HG02840 (cell line): ENCODE measurements at regions not wholly inside any gene's neighbourhood (a gene's known extent, or its start where the extent isn't known, plus 50 kb on each side); places are given as distances from the start of the nearest gene placed in this dataset.

Experiments
- ATAC-seq: cut with Tn5 transposase; IDR thresholded peaks from one replicate; pipeline ENCODE4 v1.9.1; 2021; ENCODE audit warnings: mild to moderate bottlenecking, moderate library complexity, moderate number of reproducible peaks; ENCODE audit not compliant: unreplicated experiment, low FRiP score

DNA sequence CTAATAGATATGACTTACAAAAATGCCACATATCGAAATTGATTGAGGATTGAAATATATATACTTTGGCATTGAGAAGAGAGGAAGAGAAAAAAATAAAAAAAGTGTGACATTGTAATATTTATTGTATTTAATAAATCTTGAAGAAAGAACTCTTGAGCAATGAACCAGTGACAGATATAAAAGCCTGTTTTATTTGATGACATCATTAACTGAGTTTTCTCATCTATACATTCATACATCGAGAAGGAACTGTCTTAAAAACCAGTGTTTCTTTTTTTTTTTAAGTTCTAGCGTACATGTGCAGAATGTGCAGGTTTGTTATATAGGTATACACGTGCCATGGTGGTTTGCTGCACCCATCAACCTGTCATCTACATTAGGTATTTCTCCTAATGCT is 368.2 kb downstream of the SNAPC1 start:
- ATAC-seq = no peak

- ATAC-seq = no peak
Measured at GRCh38 chr14:62133776-62134550, 371.7 kb downstream of the SNAPC1 start.

DNA sequence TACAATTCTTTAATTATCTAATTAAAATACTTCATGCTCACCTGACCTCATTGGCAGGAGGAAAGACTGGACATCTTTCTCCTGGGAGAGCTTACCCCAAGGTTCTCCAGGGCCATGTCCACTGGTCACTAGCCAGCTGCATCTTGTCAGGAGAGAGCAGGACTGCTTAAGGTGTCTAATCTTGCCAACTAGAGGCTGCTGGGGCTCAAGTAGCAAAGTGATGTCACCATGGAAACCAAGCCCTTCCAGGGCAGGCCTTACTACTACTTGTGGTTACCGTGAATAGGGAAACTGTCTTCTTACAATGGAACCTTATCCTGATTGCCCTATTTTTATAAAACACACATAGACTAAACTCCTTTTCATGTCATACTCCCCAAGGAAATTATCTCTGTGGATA is 376.4 kb downstream of the SNAPC1 start:
- ATAC-seq = no peak

GRCh38 chr14:62141139-62141538 is 378.9 kb downstream of the SNAPC1 start:
- no peak for ATAC-seq

DNA sequence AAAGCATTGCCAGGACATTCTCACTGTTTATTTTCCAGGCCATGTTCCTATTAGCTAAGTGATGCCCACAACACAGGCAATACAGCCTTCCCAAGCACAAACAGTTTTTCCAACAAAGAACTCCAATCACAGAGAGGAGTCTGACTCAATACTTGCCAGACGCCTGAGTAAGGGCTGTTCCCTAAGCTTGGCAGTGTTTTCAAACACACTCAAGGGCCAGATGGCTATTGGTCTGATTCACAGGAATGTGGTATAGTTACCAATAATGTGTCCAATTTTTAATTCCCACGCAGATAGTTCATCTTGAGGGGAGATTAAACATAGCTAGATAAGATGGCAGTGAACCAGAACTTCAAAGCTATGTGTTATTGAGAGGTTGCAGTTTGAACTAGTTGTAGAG is 381.0 kb downstream of the SNAPC1 start:
- no peak for ATAC-seq

- no peak for ATAC-seq
Measured at GRCh38 chr14:62144863-62145262, 382.6 kb downstream of the SNAPC1 start.

- ATAC-seq = no peak
Measured at GRCh38 chr14:62146030-62146429, 383.8 kb downstream of the SNAPC1 start.

- ATAC-seq = no peak
Measured at GRCh38 chr14:62156052-62156451, 393.8 kb downstream of the SNAPC1 start.

- ATAC-seq = no peak
Measured at GRCh38 chr14:62158779-62159178, 396.6 kb downstream of the SNAPC1 start.

GRCh38 chr14:62159314-62159713 is 397.1 kb downstream of the SNAPC1 start:
- ATAC-seq = no peak

DNA sequence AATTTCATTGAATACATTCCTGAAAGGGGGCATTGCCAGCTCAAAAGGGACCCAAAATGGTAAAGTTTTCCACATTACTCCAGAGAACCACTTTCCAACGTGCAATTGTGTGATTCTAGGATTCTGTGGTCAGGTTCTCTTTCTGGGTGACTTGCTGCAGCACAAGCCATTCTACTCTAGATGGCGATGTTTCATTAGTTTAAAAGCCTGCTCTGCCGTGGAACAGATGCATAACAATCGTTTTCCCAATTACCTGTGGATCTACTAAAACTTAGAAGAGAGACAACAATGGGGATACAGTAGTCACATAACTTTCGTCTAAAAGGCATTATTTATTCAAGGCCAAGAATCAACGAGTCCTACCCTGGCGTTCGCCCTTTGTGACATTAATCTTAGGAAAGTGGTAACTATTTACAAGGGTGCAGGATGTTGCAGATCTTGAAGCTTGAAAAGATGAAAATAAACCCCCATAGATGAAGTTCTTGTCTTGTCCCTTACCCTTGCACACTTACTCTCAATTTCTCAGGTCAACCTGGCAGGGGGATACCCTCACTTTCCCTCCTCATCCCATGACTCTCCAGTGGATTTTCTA is 400.9 kb downstream of the SNAPC1 start:
- no peak for ATAC-seq

- ATAC-seq = no peak
Measured at GRCh38 chr14:62168564-62169155, 406.4 kb downstream of the SNAPC1 start.

- no peak for ATAC-seq
Measured at GRCh38 chr14:62179367-62180018, 417.3 kb downstream of the SNAPC1 start.

DNA sequence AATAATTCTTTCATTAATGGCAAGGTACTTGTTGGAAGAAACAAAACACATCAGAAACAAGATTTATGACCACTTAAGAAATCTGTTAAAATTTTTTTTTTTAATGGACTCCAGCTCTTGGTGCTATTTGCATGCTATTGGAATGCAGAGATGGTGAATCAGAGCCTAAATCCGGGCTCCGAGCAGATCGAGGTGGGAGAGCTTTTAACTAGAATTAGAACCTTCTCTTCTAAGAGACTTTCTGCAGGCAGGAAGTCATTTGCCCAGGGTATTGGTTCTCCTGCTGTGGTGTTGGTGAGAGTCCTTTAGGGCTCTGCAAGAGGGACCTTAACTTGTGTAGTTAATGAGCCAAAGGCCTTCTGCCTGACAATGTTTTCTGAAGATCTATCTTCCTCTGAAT is 419.4 kb downstream of the SNAPC1 start:
- ATAC-seq = no peak

- ATAC-seq = no peak
Measured at GRCh38 chr14:62185078-62185477, 422.9 kb downstream of the SNAPC1 start.

DNA sequence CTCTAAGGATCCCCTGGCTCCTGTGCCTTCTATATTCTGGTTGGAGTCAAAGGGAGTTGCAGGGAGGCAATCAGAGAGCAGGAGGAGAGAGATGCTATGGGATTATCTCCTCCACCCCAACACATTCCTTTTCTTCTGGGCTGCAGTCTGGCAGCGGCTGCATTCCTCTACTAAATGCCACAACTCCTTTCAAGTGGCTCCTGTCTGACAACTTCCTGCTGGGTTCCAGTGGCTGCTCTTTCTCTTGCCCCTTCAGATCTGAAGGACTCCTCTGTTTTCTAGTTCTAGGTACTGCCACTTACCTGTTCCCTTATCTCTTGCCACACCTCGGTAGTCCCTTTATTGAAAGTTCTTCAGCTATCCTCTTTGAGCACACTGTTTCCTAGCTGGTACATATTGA is 425.0 kb downstream of the SNAPC1 start:
- no peak for ATAC-seq

DNA sequence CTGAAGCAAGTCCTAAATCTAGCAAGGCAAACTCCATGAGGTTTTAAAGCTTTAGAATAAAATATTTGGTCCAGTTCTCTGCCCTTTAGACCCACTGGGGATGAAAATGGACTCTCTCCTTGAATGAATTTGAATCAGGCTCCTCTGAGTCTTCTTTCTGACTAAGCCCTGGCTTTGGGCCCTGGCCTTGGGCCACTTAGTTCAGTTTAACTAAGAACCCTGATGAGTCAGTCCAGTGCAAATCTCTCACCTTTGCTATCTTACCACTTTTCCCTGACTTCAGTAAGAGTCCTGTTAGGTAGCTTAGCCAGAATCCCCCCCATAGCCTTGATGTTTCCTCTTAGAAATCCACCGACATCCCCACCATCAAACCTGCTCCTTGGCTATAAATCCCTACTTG is 427.5 kb downstream of the SNAPC1 start:
- ATAC-seq = no peak

GRCh38 chr14:62206456-62206855 is 444.2 kb downstream of the SNAPC1 start:
- no peak for ATAC-seq

- ATAC-seq = no peak
Measured at GRCh38 chr14:62209287-62209899, 447.2 kb downstream of the SNAPC1 start.

- ATAC-seq = no peak
Measured at GRCh38 chr14:62213516-62213915, 451.3 kb downstream of the SNAPC1 start.

DNA sequence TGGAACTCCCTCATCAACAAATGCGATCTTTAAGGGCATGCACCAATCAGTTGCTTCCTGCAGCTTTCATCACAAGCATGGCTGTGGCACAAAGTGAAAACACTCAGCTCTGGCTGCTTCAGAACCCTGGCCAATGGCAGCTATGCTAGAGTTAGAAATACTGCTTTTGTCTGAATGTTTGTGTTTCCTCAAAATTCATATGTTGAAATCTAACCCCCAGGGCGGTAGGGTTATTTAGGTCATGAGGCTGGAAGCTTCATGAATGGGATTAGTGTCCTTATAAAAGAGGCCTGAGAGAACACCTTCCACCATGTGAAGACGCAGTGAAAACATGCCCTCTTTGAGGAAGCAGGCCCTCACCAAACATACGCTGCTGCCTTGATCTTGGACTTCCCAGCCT is 453.9 kb downstream of the SNAPC1 start:
- no peak for ATAC-seq
